GM12892 (cell line): ENCODE measurements at regions not wholly inside any gene's neighbourhood (a gene's known extent, or its start where the extent isn't known, plus 50 kb on each side); places are given as distances from the start of the nearest gene placed in this dataset.

Experiments
- DNase-seq: peaks from one replicate; pipeline ENCODE4 v3.0.0; 2011; ENCODE audit not compliant: insufficient read length
- FAIRE-seq: peaks from 2 replicates; lab custom pipeline; 2011; peaks lifted over from hg19 to GRCh38; lab: Jason Lieb, UNC
- POLR2A ChIP-seq: IDR thresholded peaks from 2 replicates; pipeline ENCODE4 v1.6.1; 2011; ENCODE audit warnings: low read depth, low read length, control low read depth
- POLR2AphosphoS5 ChIP-seq: IDR thresholded peaks from 2 replicates; pipeline ENCODE4 v1.6.1; 2011; ENCODE audit warnings: low read depth, low read length, control low read depth
- TAF1 ChIP-seq: IDR thresholded peaks from 2 replicates; pipeline ENCODE4 v1.6.1; 2011; ENCODE audit warnings: low read depth, mild to moderate bottlenecking, control low read depth, low read length, borderline replicate concordance

DNA sequence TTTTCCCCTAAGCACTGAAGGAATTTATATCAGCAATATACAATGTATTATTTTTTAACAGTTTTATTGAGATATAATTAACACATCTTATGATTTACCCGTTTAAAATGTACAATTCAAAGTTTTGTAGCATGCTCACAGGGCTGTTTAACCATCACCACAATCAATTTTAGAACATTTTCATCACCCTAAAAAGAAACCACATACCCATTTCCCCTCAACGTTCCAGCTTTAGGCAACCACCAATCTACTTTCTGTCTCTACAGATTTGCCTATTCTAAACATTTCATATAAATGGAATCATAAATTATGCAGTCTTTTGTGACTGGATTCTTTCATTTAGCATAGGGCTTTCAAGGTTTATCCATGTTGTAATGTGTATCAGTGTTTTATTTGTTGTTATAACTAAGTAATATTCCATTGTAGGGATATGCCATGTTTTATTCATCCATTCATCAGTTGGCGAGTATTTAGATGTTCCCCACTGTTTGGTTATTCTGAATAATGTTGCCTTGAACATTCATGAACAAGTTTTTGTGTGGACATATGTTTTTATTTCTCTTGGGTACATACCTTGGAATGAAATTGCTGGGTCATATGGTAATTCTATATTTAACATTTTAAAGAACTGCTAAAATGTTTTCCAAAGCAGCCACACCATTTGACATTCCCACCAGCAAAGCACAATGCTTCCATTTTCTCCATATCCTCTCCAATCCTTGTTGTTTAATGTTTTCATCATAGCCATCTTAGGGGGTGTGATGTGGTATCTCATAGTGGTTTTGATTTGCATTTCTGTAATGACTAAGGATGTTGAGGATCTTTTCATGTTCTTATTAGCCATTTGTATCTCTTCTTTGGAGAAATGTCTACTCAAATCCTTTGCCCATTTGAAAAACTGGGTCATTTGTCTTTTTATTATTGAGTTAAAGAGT, 188.5 kb downstream of the TM2D1 start:
- FAIRE-seq = no peak
- DNase-seq = no peak
- TF ChIP-seq POLR2A (no peak), POLR2AphosphoS5 (no peak), TAF1 (no peak)

- no peak for DNase-seq
- no peak for FAIRE-seq
- TF ChIP-seq POLR2A (no peak), POLR2AphosphoS5 (no peak), TAF1 (no peak)
These were observed 190.1 kb downstream of the TM2D1 start for GRCh38 chr1:61534847-61535246.

DNA sequence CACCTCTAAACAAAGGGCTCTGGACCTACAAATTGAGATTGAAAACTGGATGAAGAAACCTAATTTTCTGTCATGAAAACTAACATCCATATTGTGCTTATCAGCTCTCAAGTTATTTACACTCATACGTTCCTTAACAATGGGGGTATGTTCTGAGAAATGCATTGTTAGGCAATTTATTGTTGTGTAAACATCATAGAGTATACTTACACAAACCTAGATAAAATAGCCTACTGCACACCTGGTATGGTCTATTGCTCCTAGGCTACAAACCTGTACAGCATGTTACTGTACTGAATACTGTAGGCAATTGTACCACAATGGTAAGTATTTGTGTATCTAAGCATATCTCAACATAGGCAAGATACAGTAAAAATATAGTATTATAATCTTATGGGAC, 191.4 kb downstream of the TM2D1 start:
- no peak for DNase-seq
- no peak for TF ChIP-seq TAF1
- no peak for TF ChIP-seq POLR2A
- no peak for TF ChIP-seq POLR2AphosphoS5
- FAIRE-seq = no peak

GRCh38 chr1:61531716-61532115, 193.2 kb downstream of the TM2D1 start:
- TF ChIP-seq TAF1 = no peak
- no peak for FAIRE-seq
- no peak for DNase-seq

DNA sequence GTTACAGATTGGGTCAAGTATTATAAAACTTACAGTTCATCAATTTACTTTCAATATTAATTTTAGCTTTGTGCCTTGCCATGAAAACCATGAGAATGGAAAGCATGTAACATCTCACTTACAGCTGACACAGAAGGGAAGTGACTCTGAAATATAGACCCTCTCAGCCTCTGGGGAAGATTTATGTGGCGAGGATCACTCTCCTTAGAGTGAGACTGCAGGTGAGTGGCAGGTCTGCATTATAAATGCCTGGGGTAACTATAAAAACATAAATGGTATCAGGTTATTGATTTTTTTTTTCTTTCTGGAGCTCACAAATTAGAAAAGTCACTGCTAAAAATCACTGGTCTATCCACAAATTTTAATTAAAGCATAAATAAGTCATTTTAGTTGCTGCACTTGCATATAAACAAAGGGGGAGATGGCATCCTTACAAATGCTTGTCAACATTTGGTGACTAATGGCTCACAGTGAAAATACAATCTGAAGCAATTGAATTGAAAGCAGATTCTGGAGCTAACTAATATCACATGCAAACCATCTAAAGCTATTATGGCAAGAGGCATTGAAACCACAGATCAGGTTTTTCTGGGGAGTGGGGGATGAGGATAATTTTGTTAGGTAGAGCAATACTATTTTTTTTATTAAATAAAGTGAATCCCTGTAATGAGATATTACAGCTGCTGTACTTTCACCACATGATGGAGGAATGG, 200.9 kb downstream of the TM2D1 start:
- DNase-seq (no peak), FAIRE-seq (no peak)
- no peak for TF ChIP-seq POLR2A
- TF ChIP-seq POLR2AphosphoS5 = no peak
- TF ChIP-seq TAF1 = no peak

- TF ChIP-seq POLR2AphosphoS5 (no peak), TAF1 (no peak), POLR2A (no peak)
- no peak for FAIRE-seq
- DNase-seq = no peak
These were observed 201.7 kb downstream of the TM2D1 start for GRCh38 chr1:61523229-61523628.

DNA sequence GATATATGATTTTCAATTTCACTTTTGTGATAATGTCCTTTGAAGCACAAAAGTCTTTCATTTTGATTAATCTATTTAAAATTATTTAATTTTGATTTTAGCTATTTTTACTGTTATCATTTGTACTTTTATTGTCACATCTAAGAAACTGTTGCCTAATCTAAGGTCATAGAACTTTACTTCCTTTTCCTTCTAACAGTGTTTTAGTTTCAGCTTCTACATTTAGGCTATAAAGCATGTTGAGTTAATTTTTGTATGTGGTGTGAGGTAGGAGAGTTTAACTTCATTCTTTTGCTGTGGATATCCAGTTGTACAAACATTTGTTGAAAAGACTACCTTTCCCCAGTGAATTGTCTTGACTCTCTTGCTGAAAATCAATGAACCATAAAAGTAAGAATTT, 204.5 kb downstream of the TM2D1 start:
- FAIRE-seq (no peak), DNase-seq (no peak)
- TF ChIP-seq POLR2AphosphoS5 = no peak
- no peak for TF ChIP-seq TAF1
- no peak for TF ChIP-seq POLR2A

GRCh38 chr1:61519631-61520030, 205.3 kb downstream of the TM2D1 start:
- FAIRE-seq (no peak), DNase-seq (no peak)
- TF ChIP-seq TAF1 = no peak
- TF ChIP-seq POLR2A = no peak
- TF ChIP-seq POLR2AphosphoS5 = no peak

- TF ChIP-seq TAF1 (no peak), POLR2A (no peak), POLR2AphosphoS5 (no peak)
- DNase-seq (no peak), FAIRE-seq (no peak)
These were observed 206.1 kb downstream of the TM2D1 start for GRCh38 chr1:61518670-61519400.

DNA sequence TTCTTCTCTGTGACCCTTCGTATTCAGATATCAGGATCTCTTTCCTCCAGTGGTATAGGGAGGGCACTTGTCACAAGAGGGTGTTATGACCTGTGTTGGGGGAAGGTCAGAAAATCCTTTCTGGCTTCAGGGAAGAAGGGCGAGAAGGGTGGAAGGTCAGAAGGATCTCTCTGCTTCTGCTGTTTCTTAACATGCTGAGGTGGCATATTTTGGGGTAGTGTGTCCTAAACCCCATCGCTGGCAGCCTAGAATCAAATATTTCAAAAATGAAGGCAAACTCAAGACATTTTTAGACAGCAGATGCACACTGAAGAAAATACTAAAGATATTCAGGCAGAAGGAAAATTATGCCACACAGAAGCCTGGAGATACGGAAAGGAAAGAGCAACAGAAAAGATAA, 207.6 kb downstream of the TM2D1 start:
- TF ChIP-seq TAF1 (no peak), POLR2AphosphoS5 (no peak), POLR2A (no peak)
- DNase-seq (no peak), FAIRE-seq (no peak)

- FAIRE-seq (no peak), DNase-seq (no peak)
- TF ChIP-seq POLR2A = no peak
- TF ChIP-seq POLR2AphosphoS5 = no peak
- TF ChIP-seq TAF1 = no peak
These were observed 209.8 kb downstream of the TM2D1 start for GRCh38 chr1:61515096-61515495.
